ENCODE measurements at regions not wholly inside any gene's neighbourhood (a gene's known extent, or its start where the extent isn't known, plus 50 kb on each side); places are given as distances from the start of the nearest gene placed in this dataset.

GRCh38 chr13:39283072-39283471 is 244.8 kb downstream of the NHLRC3 start:
- H3K4me1 ChIP-seq = peaks cover 0 to 20% (median 10%) of the 10 kb centered on the region in 4 donors
- TF ChIP-seq POLR2A (IDR thresholded peaks at IDR 0.05) = no peak
- no peak for TF ChIP-seq POLR2AphosphoS5 (IDR thresholded peaks at IDR 0.05)
- no peak for TF ChIP-seq EP300 (IDR thresholded peaks at IDR 0.05)
- TF ChIP-seq CTCF (IDR thresholded peaks at IDR 0.05) = no peak
- no peak for ATAC-seq (ENCODE audit: low FRiP score in 2 of 2)
- peaks cover 0 to 12% (median 1%) of the 10 kb centered on the region in 4 donors for H3K9me3 ChIP-seq
- no peak overlapping the region for H3K4me3 ChIP-seq
- no peak overlapping the region for H3K27ac ChIP-seq
- no peak for DNase-seq
- H3K27me3 ChIP-seq = no peaks in the 10 kb centered on the region
- WGBS, 2 donors = 58 to 63% methylated on average over 1 of the region's 1 CpG
- H3K36me3 ChIP-seq = no peaks in the 10 kb centered on the region

GRCh38 chr13:39284801-39285388 is 246.6 kb downstream of the NHLRC3 start:
- Histone ChIP-seq H3K4me1 (peaks cover 0 to 20% (median 10%) of the 10 kb centered on the region in 4 donors), H3K9me3 (peaks cover 0 to 12% (median 2%) of the 10 kb centered on the region in 4 donors), H3K36me3 (no peaks in the 10 kb centered on the region), H3K4me3 (no peak overlapping the region), H3K27ac (no peak overlapping the region), H3K27me3 (no peaks in the 10 kb centered on the region)
- peak in 1 of 2 donors; percentile 25 for TF ChIP-seq POLR2AphosphoS5 (IDR thresholded peaks at IDR 0.05)
- no peak for TF ChIP-seq EP300 (IDR thresholded peaks at IDR 0.05)
- TF ChIP-seq CTCF (IDR thresholded peaks at IDR 0.05) = peak in 1 of 6 experiments; percentile 8
- TF ChIP-seq POLR2A (IDR thresholded peaks at IDR 0.05) = no peak
- ATAC-seq (ENCODE audit: low FRiP score in 2 of 2) (no peak), DNase-seq (no peak)
- WGBS, 2 donors = 77 to 78% methylated on average over 8 of the region's 8 CpGs
